ENCODE measurements at regions not wholly inside any gene's neighbourhood (a gene's known extent, or its start where the extent isn't known, plus 50 kb on each side); places are given as distances from the start of the nearest gene placed in this dataset.

GRCh38 chr11:80655834-80656233, 1215.0 kb upstream of the TENM4 start:
- no peak for TF ChIP-seq CTCF (IDR thresholded peaks at IDR 0.05; ENCODE audit: insufficient read depth, low read length)
- no peak for TF ChIP-seq GABPA (IDR thresholded peaks at IDR 0.05; ENCODE audit: low read depth)
- TF ChIP-seq REST (IDR thresholded peaks at IDR 0.05; ENCODE audit: insufficient replicate concordance, low read depth): no peak
- no peak for TF ChIP-seq POLR2AphosphoS5 (IDR thresholded peaks at IDR 0.05; ENCODE audit: low read depth)

All from HL-60 (cell line).